ENCODE measurements at regions not wholly inside any gene's neighbourhood (a gene's known extent, or its start where the extent isn't known, plus 50 kb on each side); places are given as distances from the start of the nearest gene placed in this dataset.

DNA sequence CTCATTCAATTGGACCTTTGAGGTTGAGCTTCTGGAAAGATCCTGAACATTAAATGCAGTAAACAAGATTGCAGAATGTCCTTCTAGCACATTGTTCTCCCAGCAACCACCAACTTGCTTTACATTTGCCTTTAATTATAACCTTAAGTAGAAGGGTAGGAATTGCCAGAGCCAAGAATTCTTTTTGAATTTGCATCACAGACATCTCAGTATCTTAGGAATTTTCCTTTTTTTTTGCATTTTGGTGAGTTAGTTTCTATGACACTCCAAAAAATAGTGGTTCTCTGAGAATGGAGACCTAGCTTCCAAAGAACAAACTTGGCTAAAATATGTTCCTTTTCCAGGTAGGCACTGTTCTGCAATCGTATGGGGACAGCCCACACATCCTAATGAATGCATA, 456.0 kb downstream of the GATA3 start:
- H3K27me3 ChIP-seq (ENCODE audit: insufficient read depth, poor library complexity, severe bottlenecking) = no peaks in the 10 kb centered on the region
- H3K4me3 ChIP-seq (replicated peaks; ENCODE audit: insufficient read depth, low read length) = no peak overlapping the region
- no peak for DNase-seq (ENCODE audit: low read depth in 1 of 2, low spot score in 1 of 2)
- TF ChIP-seq POLR2AphosphoS5 (IDR thresholded peaks at IDR 0.05; ENCODE audit: low read depth) = no peak
- no peak for TF ChIP-seq GABPA (IDR thresholded peaks at IDR 0.05; ENCODE audit: low read depth)
- TF ChIP-seq, protein P1, sequence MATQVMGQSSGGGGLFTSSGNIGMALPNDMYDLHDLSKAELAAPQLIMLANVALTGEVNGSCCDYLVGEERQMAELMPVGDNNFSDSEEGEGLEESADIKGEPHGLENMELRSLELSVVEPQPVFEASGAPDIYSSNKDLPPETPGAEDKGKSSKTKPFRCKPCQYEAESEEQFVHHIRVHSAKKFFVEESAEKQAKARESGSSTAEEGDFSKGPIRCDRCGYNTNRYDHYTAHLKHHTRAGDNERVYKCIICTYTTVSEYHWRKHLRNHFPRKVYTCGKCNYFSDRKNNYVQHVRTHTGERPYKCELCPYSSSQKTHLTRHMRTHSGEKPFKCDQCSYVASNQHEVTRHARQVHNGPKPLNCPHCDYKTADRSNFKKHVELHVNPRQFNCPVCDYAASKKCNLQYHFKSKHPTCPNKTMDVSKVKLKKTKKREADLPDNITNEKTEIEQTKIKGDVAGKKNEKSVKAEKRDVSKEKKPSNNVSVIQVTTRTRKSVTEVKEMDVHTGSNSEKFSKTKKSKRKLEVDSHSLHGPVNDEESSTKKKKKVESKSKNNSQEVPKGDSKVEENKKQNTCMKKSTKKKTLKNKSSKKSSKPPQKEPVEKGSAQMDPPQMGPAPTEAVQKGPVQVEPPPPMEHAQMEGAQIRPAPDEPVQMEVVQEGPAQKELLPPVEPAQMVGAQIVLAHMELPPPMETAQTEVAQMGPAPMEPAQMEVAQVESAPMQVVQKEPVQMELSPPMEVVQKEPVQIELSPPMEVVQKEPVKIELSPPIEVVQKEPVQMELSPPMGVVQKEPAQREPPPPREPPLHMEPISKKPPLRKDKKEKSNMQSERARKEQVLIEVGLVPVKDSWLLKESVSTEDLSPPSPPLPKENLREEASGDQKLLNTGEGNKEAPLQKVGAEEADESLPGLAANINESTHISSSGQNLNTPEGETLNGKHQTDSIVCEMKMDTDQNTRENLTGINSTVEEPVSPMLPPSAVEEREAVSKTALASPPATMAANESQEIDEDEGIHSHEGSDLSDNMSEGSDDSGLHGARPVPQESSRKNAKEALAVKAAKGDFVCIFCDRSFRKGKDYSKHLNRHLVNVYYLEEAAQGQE (IDR thresholded peaks at IDR 0.05; ENCODE audit: insufficient replicate concordance, low read depth) = no peak
- TF ChIP-seq, protein P2, sequence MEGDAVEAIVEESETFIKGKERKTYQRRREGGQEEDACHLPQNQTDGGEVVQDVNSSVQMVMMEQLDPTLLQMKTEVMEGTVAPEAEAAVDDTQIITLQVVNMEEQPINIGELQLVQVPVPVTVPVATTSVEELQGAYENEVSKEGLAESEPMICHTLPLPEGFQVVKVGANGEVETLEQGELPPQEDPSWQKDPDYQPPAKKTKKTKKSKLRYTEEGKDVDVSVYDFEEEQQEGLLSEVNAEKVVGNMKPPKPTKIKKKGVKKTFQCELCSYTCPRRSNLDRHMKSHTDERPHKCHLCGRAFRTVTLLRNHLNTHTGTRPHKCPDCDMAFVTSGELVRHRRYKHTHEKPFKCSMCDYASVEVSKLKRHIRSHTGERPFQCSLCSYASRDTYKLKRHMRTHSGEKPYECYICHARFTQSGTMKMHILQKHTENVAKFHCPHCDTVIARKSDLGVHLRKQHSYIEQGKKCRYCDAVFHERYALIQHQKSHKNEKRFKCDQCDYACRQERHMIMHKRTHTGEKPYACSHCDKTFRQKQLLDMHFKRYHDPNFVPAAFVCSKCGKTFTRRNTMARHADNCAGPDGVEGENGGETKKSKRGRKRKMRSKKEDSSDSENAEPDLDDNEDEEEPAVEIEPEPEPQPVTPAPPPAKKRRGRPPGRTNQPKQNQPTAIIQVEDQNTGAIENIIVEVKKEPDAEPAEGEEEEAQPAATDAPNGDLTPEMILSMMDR (IDR thresholded peaks at IDR 0.05; ENCODE audit: insufficient read depth, low read length) = no peak
- no peak for TF ChIP-seq SPI1 (IDR thresholded peaks at IDR 0.05; ENCODE audit: borderline replicate concordance, low read depth)
- no peak overlapping the region for H3K27ac ChIP-seq (replicated peaks)

DNA sequence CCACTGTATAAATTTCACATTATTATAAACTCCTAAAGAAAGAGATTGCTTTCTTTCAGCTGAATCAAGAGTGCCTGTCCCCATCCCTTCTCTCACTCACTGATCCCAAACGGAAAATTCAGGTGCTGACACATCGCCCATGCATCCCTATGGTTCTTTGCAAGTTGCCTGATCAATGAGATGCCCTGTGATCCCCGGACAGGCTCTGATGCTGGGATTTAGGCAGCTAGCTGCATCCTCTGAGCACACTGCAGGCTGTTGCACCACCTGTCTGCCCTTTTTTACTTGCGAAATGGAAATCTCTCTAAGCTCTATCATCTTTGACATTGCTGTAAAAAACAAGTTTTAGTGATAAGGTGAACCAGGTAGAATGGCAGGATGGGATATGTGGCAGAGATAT, 456.5 kb downstream of the GATA3 start:
- no peaks in the 10 kb centered on the region for H3K27me3 ChIP-seq (ENCODE audit: insufficient read depth, poor library complexity, severe bottlenecking)
- no peak for DNase-seq (ENCODE audit: low read depth in 1 of 2, low spot score in 1 of 2)
- no peak for TF ChIP-seq POLR2AphosphoS5 (IDR thresholded peaks at IDR 0.05; ENCODE audit: low read depth)
- TF ChIP-seq, protein P2 (IDR thresholded peaks at IDR 0.05; ENCODE audit: insufficient read depth, low read length) = no peak
- no peak for TF ChIP-seq GABPA (IDR thresholded peaks at IDR 0.05; ENCODE audit: low read depth)
- TF ChIP-seq, protein P1 (IDR thresholded peaks at IDR 0.05; ENCODE audit: insufficient replicate concordance, low read depth) = no peak
- TF ChIP-seq SPI1 (IDR thresholded peaks at IDR 0.05; ENCODE audit: borderline replicate concordance, low read depth) = no peak
- no peak overlapping the region for H3K4me3 ChIP-seq (replicated peaks; ENCODE audit: insufficient read depth, low read length)
- no peak overlapping the region for H3K27ac ChIP-seq (replicated peaks)

DNA sequence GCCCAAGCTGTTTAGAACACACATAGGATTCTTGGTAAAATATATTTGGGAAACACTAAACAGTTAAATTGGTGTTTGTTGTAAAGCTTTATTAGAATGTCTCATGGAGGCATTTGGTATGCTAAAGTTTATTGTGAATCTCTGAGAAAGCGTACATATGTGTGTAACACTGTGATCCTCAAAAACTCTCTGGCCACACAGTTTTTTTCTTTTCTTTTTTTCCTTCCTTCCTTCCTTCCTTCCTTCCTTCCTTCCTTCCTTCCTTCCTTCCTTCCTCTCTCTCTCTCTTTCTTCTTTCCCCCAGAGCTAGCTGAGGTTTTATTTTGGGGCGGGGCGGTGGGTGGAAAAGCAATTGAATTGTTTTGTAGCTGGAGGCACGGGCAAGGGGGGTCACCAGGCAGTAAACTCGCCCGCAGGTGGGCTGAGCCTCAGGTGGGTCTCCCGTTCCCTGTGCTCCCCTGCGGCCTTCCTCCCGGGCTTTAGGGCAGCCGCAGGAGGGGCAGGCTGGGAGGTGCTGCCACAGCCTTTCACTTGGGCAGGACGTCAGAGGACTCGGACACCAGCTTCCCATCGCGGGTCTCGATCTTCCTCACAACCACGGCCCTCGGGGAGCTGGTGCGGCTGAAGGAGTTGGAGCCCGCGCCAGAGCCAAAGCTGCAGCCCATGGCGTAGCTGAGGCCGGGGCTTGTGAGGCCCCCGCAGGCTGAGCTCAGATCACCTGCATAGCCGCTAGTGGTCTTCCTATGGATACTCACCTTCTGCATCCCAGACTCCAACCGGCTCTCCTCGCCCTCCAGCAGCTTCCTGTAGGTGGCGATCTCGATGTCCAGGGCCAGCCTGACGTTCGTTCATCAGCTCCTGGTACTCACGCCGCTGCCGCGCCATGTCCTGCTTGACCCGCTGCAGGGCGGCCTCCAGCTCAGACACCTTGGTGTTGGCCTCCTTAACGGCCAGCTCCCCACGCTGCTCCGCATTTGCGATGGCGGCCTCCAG, 459.0 kb downstream of the GATA3 start:
- no peak overlapping the region for H3K27ac ChIP-seq (replicated peaks)
- TF ChIP-seq, protein P1 (IDR thresholded peaks at IDR 0.05; ENCODE audit: insufficient replicate concordance, low read depth) = no peak
- no peak for TF ChIP-seq GABPA (IDR thresholded peaks at IDR 0.05; ENCODE audit: low read depth)
- TF ChIP-seq, protein P2 (IDR thresholded peaks at IDR 0.05; ENCODE audit: insufficient read depth, low read length) = no peak
- TF ChIP-seq POLR2AphosphoS5 (IDR thresholded peaks at IDR 0.05; ENCODE audit: low read depth) = no peak
- TF ChIP-seq SPI1 (IDR thresholded peaks at IDR 0.05; ENCODE audit: borderline replicate concordance, low read depth) = no peak
- H3K27me3 ChIP-seq (ENCODE audit: insufficient read depth, poor library complexity, severe bottlenecking) = no peaks in the 10 kb centered on the region
- H3K4me3 ChIP-seq (replicated peaks; ENCODE audit: insufficient read depth, low read length) = no peak overlapping the region
- no peak for DNase-seq (ENCODE audit: low read depth in 1 of 2, low spot score in 1 of 2)

Data from HL-60 (cell line).